GM04503 (cell line): ENCODE measurements at regions not wholly inside any gene's neighbourhood (a gene's known extent, or its start where the extent isn't known, plus 50 kb on each side); places are given as distances from the start of the nearest gene placed in this dataset.
"Not testable (repeated sequence)": the region's sequence is repeated elsewhere in the genome, so short reads cannot be mapped to it uniquely, and the experiment has no call there.

ENCODE experiments used
- DNase-seq: peaks from one replicate; pipeline ENCODE4 v3.0.0-alpha.2; 2012; ENCODE audit warnings: low read depth

DNA sequence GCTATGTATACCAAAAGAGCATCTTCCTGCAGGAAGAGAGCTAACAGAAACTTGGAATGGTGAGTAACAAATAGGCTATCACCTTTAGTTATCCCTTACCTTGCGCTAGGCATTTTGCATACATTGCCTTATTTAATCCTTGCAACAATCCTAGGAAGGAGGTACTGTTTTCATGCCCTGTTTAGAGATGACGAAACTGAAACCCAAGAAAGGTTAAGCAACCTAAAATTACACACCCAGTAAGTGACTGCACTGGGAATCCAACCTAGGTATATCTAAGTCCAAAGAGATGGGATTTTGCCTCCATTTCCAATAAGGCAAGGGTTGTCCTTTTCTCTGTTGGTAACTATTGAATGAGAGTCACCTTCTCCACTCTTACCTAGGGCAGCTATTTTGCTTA, 144.5 kb downstream of the TM2D1 start:
- DNase-seq = no peak

DNA sequence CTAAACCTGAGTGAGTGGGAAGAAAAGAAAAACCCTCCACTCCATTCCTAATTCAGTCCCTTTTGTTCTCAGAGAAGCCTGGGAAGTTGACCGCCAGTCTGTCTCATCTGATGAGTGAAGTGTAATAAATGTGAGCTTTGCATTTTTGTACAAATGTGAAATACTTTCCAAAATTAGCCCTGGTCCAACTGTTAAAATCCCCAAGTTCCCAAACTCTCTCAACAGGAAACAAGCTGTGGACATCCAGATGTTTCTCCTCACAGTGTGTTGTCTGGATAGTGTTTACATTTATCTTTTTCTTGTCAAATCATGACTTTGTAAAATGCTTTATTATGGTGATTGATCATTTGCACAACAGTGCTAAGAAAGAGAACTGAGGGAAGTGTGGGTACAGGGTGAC, 145.1 kb downstream of the TM2D1 start:
- no peak for DNase-seq

DNA sequence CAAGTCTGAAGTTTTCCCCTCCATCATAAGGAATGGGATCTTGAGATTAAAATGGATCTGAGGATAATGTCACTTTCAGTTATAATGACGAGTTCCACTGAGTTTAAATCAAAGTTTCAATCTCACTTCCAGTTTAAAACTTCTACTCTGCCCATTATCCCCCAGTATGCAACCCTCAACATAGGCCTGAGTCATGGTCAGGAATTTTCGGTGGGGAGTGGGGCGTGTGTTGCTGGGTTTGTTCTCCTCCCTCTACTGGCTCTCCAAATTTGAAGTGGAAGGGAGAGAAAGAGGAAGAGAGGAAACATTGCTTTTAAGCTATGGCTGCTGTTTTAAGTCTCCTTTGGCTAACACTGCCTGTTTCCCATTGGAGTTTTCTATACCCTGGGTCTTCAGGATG, 152.9 kb downstream of the TM2D1 start:
- DNase-seq = no peak

DNA sequence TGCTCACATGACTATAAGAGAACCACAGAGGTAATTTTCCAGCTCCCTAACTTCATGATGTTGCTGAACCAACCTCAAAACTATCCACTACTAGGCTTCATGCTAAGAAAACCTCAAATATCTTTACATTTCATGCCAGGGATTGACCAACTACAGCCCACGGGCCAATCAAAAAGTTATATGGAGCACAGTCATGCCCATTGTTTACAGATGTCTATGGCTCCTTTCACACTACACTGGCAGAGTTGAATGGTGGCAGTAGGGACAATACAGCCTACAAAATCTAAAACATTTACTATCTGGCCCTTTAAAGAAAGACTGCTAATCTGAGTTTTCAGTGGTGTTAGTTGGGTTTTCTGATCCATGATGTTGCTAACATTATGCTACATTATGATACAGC, 154.8 kb downstream of the TM2D1 start:
- no peak for DNase-seq

DNA sequence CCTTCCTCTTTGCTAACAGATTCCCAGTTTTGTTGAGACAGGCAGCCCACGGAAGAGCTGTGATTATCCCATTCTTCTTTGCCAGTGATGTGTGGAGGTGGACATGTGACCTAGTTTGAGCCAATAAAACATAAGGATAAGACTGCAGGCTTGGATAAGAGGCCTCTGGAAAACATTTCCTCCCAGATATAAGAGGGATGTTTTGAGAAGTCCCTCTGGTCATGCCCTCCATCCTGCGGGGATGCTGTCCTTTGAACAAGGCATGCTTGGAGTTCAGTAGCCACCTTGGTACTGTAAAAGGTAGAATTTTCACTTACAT, 155.7 kb downstream of the TM2D1 start:
- no peak for DNase-seq

DNA sequence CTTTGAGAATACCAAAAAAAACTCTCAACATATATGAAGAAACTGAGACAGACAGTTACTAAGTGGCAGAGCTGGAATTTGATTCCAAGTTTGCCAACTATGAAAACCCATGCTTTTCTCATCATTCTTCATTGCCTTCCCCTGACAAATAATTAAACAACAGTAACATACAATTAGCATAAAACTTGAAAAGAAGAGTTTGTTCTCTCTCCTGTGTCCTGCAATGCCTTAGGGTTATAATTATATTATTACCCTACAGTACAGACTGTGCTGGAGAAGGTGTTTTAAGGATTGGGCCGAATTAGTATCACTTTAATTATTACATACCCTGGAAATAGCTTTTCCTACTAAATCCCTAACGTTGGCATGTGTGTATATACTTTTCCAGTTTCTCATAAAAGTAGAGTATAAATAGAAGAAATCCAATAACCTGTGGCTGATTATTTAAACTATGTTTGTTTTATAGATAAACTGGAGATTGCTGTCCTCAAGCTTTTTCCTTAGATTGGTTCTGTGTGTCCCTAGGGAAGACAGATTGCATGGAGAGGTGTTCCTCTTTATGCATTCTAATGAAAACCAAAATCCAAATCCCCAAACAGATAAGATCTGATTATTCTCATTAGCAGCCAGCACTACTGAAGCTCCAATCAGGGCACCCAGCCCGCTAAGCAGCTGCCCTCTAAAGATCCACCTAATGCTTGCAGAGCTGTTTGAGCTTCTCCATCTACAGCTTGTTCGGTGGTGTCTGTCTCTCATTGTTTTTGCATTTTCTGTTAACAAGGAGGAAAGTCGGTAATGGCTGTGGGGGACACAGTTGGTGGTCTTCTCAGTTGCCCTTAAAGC, 156.3 kb downstream of the TM2D1 start:
- DNase-seq = no peak

DNA sequence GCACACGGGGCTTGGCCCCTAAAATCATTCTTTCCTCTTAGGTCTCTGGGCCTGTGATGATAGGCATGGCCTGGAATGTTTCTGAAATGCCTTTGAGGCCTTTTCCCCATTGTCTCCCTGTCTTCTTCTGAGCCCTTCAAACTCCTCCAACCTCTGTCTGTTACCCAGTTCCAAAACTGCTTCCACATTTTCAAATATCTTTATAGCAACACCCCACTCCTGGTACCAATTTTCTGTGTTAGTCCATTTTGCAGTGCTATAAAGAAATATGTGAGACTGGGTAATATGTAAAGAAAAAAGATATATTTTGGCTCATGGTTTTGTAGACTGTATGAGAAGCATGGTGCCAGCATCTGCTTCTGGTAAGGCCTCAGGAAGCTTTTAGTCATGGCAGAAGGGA, 158.8 kb downstream of the TM2D1 start:
- no peak for DNase-seq

DNA sequence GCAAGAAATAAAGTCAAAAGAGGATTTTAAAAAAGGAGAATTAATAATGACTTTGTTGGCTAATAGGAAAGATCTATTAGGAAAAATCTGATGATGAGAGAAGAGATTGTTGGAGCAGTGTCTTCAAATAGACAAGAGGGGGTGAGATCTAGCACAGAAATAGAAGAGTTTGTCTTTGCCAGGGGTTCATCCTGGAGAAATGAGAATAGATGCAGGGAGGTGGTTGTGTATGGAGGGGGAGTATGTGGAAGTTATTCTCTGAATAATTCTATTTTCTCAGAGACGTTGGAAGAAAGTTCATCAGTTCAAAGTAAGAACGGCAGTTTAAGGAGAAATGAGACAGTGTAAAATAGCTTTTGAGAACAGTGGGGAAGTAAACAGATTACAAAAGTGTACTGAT, 161.3 kb downstream of the TM2D1 start:
- no peak for DNase-seq

DNA sequence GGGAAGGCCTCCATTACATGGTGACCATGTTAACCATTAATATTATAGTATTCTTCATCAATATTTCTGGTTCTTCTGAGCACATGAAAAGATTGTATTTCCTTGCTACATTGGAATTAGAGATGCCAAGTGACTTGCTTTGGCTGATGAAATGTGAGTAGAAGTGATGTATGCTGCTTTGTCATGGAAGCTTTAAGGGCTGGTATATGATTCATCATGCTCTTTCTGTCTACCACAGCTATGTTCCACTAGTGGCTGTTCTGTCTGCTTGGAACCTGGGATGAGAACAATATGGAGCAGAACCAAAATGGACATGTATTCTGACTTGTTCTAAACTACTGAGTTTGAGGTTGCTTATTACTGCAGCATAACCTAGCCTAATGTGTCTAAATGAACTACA, 163.3 kb downstream of the TM2D1 start:
- DNase-seq = no peak

DNA sequence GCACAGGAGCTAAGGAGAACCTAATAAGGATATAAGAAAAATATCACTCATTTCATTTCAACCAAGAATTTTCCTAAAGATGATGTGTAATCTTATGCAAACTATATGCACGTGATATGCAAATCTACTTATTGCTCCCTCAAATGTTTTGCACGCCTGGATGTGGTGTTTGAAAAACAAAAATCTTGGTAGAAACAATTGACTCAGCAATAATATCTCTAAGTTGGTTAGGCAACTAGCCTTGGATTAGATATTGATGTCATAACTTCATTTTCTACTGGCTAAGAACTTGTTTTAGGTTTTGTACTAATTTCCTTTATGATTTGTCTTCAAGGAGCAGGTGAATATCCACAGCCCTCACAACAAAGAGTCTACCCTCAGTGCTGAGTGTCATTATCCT, 164.6 kb downstream of the TM2D1 start:
- no peak for DNase-seq

DNA sequence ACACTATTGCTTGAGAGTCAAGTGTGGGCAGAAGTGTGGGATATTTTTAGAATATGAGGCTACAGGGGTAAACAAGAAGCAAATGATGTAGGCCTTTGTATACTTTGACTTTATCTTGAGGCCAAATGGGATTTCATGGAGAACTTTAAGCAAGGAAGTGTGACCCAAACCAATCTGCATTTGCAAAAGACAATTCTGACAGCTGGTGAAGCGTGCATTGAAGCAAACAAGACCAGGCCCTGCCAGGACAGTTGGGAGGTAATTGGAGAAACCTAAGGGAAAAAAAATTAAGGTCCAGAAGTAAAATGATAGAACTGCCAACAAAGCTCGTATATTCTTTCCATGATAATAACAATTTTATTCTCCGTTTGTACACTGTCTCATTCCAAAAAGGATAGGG, 168.3 kb downstream of the TM2D1 start:
- DNase-seq = no peak

DNA sequence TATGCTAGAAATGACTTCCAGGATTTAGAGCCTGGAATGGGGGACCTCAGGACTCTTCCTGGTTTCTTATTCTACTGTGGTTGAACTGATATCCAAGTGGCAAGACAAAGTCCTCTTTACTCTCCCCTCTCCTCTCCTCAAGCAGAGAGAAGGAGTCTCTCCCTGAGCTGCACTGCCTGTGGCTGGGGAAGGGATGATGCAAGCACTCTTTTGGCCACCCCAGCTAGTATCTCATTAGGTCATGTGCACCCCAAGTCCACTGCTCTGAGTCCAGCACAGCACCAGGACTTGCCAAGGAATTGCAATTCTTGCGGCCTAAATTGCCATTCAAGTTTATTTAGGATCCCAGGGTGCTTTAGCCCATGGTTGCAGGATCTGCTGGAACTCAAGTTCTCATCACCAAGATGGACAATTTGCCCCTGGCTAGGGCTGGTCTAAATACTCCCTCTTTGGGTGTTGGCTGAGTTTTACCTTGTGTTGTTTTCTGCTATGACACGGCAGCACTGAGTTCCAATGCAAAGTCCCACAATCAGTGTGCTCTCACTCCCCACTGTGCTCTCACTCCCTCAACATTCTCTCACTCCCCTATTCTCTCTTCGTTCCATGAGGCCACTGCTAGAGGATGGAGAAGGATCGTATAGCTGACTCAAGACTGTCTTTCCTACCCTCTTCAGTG, 172.2 kb downstream of the TM2D1 start:
- DNase-seq = no peak

DNA sequence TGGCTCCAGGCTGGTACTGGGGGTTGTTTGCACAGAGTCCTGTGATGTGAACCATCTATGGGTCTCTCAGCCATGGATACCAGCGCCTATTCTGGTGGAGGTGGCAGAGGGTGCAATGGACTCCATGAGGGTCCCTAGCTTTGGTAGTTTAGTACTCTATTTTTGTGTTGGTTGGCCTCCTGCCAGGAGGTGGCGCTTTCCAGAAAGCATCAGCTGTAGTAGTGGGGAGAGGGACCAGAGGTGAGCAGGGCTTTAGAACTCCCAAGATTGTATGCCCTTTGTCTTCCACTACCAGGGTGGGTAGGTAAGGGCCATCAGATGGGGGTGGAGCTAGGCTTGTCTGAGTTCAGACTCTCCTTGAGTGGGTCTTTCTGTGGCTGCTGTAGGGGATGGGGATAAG, 177.6 kb downstream of the TM2D1 start:
- DNase-seq = not testable (repeated sequence)

DNA sequence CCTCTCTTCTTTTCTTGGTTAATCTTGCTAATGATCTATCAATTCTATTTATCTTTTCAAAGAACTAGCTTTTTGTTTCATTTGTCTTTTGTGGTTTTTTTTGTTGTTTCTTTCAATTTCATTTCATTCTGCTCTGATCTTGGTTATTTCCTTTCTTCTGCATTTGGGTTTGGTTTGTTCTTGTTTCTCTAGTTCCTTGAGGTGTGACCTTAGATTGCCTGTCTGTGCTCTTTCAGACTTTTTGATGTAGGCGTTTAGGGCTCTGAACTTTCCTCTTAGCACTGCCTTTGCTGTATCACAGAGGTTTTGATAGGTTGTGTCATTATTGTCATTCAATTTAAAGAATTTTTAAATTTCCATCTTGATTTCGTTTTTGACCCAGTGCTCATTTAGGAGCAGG, 180.1 kb downstream of the TM2D1 start:
- DNase-seq = not testable (repeated sequence)

DNA sequence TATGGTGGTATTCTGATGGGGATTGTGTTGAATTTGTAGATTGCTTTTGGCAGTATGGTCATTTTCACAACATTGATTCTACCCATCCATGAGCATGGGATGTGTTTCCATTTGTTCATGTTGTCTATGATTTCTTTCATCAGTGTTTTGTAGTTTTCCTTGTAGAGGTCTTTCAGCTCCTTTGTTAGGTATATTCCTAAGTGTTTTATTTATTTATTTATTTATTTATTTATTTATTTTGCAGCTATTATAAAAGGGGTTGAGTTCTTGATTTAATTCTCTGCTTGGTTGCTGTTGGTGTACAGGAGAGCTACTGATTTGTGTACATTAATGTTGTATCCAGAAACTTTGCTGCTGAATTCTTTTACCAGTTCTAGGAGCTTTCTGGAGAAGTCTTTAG, 181.4 kb downstream of the TM2D1 start:
- not testable (repeated sequence) for DNase-seq

DNA sequence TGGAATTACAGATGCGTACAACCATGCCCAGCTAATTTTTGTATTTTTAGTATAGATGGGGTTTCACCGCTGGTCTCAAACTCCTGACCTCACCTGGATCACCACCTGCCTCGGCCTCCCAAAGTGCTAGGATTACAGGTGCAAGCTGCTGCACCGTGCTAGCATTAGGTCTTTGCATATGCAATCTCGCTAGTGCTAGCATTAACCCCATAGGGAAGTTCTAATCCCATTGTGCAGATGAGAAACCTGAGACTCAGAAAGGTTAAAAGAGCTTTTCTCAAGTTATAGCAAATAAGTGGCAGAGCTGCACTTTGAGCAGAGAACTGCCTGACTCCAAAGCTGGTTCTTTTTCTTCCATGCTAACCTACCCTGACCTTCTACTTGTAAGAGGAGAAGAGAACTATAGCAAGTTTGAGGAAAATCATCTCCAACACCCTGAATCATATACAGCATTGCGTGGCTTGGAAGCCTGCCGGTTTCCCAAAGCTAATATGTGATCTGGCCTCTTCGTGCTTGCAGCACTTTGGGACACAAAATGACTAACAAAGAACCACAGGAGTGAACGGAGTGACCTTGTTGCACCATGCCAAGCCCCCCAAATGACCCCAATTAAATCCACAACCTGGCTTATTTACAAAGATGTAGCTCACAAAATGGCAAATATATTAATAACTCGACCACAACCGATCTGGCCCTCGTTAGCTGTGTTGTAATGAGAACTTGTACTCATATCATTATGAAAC, 185.1 kb downstream of the TM2D1 start:
- DNase-seq = peak; percentile 51

DNA sequence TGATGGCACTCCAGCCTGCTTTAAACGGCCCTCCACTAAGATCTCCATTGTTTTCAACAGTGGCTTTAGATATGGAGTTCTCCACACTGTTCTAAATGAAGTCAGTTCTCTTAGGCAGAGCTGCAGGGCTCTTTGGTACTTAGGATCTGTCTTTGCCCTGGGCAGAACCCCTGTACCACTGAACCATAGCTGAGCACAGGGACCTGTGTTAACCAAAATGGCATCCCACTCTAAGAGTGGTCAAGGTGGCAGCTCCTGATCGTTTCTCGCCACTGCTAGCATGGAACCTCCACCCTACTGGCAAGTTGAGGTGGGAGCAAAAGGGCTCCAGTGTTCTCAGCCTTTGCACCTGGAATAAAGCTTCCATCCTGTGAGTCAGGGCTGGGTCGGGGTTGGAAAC, 186.7 kb downstream of the TM2D1 start:
- no peak for DNase-seq

DNA sequence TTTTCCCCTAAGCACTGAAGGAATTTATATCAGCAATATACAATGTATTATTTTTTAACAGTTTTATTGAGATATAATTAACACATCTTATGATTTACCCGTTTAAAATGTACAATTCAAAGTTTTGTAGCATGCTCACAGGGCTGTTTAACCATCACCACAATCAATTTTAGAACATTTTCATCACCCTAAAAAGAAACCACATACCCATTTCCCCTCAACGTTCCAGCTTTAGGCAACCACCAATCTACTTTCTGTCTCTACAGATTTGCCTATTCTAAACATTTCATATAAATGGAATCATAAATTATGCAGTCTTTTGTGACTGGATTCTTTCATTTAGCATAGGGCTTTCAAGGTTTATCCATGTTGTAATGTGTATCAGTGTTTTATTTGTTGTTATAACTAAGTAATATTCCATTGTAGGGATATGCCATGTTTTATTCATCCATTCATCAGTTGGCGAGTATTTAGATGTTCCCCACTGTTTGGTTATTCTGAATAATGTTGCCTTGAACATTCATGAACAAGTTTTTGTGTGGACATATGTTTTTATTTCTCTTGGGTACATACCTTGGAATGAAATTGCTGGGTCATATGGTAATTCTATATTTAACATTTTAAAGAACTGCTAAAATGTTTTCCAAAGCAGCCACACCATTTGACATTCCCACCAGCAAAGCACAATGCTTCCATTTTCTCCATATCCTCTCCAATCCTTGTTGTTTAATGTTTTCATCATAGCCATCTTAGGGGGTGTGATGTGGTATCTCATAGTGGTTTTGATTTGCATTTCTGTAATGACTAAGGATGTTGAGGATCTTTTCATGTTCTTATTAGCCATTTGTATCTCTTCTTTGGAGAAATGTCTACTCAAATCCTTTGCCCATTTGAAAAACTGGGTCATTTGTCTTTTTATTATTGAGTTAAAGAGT, 188.5 kb downstream of the TM2D1 start:
- DNase-seq = no peak

DNA sequence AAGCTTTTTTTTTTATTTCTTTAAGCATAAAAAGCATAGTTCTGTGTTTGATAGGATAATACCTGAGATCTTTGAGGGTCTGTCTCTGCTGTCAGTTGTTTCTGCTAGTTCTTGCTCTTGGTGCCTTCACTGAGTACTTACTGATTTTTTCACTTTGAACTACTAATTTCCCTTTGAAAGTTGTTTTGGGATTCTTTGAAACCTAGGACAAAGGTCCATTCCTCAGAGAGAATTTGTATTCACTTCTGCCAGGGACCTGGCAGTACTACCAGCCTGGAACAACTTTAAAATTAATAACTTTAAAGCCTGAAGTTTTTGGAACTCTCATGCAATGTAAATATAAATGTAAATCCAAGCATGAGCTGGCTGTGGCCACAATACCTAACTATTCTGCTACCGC, 190.1 kb downstream of the TM2D1 start:
- no peak for DNase-seq

DNA sequence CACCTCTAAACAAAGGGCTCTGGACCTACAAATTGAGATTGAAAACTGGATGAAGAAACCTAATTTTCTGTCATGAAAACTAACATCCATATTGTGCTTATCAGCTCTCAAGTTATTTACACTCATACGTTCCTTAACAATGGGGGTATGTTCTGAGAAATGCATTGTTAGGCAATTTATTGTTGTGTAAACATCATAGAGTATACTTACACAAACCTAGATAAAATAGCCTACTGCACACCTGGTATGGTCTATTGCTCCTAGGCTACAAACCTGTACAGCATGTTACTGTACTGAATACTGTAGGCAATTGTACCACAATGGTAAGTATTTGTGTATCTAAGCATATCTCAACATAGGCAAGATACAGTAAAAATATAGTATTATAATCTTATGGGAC, 191.4 kb downstream of the TM2D1 start:
- DNase-seq = no peak

DNA sequence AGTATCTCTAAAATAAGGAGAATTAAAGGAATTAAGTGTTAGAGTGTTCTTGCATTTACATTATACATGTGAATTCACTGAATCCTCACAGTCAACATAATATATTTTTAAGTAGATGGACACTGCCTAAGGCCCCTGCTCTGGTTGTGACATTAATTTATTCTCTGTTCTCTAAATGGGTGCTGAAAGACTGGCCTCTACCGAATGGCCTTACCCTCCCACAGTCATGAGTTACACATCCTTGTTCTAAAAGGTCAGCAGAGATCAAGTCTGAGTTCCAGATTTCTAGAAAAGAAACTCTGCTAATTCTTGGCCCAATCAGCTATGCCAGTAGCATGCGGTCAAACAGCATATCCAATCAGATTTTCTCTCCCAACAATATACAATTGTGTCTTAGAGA, 193.2 kb downstream of the TM2D1 start:
- DNase-seq = no peak
